ENCODE measurements at regions not wholly inside any gene's neighbourhood (a gene's known extent, or its start where the extent isn't known, plus 50 kb on each side); places are given as distances from the start of the nearest gene placed in this dataset.
"Not testable (repeated sequence)": the region's sequence is repeated elsewhere in the genome, so short reads cannot be mapped to it uniquely, and the experiment has no call there.

DNA sequence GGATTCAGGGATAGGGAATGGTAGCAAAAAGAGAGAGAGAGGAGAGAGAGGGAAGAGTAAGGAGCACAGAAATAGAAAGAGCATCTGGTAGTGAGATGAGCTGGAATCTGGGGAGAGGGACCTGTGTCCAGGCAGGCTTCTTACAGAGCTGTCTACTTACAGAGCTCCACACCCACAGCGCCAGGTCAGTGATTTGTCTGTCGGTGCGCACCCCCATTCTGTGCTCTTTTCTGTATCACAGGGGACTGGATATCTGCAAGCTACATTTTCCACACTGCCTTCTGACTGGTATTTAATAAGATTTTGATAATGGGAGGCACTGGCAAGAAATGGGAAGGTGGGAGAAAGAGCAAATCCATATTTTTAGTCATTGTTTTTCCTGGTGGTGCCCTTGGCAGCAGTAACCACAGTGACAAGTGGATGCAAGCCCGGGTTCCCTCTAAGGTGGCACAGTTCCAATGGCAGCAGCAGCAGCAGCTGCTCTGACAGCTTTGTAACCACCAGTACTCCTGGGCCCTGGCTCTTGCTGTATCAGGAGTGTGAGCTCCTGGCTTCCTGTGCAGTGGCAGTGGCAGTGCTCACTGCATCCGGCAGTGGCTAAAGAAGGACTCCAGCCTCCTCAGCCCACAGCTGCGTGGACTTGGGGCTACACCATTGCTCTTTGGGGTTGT is 300.5 kb downstream of the TRIML1 start:
- DNase-seq, result no peak

DNA sequence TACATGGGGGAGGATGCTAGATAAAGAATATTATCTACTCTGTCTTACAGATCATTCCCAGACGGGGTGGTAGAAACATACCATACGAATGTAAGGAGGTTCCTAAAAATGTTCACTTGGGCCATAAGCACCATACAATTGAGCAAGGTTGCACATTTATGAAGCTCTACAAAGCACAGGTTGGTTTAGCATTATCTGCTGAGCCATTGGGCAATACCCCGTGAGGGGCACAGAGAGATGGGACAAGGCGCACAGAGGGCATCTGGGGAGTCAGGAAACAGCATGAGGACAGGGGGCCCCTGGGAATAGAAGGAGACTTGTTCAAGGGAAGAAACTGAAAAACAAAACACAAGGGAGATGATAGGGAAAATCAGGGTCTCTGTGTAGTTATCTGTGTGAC is 305.3 kb downstream of the TRIML1 start:
- DNase-seq, result no peak

DNA sequence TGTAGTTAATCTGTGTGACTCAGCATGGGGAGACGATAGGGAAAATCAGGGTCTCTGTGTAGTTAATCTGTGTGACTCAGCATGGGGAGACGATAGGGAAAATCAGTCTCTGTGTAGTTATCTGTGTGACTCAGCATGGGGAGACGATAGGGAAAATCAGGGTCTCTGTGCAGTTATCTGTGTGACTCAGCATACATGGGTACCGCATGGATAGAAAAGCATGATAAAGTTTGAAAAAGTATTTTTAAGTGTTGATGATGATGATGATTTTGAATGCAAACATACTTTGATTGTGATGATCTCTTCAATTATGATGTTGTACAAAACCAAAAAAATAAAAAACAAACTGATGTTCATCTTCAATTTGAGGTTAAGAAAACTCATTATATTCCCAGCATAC is 309.8 kb downstream of the TRIML1 start:
- not testable (repeated sequence) for DNase-seq

DNA sequence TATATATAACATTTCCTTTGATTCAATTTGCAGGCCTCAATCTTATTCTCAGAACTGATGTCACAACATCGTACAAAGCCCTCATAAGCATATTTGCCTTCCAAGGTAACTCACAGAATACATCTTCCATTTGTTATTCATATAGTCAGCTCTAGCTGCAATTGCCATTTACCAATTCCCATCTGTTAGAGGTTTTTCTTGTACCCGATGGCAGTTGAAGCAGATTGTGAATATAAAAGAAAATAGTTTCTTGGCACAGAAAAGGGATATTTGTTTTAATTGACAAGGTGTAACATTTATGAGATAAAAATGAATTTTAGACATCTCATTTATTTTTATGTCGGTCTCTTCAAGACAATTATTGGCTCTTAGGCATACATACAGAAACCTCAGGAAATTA is 311.3 kb downstream of the TRIML1 start:
- no peak for DNase-seq

DNA sequence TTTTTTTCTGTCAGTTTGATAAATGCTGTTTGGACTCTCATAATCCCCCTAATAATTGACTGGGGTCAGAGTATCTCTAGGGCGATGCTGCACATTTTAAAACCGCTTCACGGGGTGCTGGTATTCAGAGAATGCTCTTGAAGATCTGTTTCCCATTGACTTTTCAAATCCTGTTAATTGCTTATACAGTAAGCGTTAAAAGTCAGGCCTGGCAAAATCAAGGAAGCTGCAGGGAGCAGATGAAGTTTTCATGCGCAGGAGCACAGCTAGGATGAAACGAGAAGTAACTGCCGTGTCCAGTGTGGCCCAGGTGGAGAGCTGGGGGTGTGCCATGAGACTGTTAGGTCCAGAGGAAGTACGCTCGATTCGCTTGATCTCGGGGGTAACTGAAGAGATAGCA is 312.9 kb downstream of the TRIML1 start:
- DNase-seq, result no peak

DNA sequence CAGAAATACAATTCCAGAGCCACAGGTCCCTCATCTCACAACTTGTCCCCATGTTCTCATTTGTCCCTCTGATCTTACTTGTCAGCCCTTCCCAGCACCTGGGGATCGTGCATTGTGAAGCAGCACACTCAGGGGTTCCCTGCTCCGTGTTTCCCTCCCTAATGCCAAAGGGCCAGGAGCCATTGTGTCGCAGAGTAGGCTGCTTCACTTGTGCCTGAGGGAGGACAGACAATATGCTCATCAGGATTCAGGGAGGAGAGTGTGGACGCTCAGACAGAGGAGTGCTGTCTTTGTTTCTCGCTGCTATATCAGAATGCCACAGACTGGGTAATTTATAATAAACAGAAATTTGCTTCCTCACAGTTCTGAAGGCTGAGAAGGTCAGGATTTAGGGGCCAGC is 315.3 kb downstream of the TRIML1 start:
- DNase-seq, result no peak

DNA sequence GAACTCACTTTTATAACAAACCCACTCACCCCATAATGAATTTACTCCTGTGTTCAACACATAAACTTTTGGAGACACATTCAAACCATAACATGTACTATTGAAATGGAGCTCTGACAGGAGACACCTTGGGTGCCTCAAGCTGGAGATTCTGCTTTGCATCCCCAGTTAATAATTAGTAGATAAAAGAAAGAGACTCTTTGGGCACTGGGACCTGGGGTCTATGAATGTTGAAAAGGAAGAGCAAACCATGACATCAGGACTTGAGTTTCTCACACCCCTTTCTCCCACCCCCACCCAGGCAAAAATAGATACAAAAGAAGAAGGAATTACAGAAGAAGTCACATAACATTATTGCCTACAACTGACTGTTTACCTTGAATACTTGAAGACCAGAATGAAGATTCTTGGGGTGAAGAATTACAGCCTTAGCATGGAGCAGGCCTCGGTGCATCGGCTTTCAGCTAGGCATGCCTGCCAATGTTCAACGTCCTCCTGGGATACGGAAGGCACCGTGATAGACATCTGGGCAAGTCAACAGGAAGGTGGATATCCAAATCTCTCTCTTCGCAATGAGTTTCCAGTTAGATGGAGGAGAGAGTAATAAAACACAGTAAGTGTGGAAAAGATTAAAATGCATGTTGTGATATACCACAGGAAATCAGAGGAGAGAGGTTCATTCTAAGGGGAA is 316.0 kb downstream of the TRIML1 start:
- no peak for DNase-seq

DNA sequence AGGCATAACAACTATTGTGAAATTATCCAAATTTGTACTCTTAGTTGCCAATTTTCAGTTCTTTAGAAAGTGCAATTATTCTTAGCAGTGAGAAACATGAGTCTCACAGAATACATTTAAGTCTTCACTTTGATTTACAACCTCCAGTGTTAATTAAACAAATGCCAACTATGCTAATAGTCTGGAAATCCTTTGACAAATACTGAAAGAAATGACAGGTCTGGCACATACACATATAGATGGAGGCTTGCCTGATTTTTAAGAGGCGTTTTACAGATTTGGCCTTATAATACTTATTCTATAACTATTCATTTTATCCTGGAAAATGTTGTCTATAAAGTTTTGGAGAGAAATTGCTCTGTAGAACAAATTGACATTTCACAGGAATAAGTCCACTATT is 320.1 kb downstream of the TRIML1 start:
- no peak for DNase-seq

DNA sequence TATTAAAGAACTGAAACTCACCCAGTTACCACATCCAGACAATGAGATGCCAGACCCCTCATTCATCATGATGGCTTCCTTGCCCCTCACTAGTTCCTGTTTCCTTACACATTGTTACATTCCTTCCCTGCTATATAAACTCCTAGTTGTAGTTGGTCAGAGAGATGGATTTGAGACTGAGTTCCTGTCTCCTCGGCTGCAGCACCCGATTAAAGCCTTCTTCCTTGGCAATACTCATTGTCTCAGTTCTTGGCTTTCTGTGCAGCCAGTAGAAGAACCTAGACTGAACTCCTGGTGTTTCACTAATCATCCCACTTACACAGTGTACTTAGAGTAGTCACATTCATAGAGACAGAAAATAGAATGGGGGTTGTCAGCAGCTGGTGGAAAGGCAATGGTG is 324.7 kb downstream of the TRIML1 start:
- no peak for DNase-seq

DNA sequence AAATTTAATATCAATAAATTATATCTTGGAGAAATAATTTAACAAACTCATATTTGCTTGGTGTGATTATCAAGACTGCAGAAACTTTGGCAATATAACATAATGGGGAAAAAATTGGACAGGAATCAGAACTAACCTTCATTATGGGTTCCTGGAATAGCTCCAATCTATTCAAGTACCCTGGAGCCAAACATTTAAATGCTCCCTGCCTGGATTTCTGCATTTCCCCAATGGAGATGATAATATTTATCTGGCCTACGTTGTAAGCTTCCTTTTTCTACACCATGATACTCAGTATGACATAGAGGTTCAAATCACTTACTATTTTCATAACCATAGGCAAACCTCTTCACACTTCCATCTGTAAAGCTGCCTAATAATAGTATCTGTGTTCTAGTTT is 326.8 kb downstream of the TRIML1 start:
- DNase-seq, result no peak

DNA sequence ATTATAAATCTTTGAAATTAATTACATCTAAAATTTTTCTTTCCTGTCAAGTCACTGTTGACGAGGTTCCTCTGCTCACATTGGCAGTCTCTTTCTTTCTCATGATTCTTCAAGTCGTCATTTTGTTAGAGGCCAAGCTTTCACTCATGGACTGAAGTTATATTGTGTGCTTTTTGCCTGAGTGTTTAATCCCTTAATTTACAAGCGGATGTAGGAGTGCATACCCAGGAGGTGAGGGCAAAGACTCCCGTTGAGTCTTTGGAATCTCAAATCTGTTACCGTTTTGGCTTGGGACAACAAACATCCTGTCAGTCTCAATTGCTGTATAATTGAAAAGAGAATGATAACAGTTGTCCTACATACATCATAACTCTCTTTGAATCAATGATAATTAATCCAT is 345.0 kb downstream of the TRIML1 start:
- DNase-seq, result no peak

DNA sequence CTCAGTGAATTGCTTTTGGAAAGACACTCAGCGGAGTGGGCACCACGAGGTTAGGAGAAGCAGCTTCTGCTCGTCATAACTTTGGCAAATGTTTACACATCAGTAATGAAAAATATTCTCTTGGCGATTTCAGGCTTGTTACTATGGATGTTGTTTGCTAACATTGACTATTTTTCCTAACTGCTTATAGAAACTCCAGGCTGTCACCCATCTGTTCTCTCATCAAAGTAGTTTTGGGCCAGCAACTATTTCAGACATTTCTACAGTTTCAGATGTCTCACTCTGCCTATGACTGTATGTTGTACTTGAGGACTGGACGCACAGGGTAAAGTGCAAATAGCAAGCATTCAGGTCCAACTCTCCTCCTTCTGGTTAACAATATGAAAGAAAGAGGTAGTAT is 346.7 kb downstream of the TRIML1 start:
- no peak for DNase-seq

DNA sequence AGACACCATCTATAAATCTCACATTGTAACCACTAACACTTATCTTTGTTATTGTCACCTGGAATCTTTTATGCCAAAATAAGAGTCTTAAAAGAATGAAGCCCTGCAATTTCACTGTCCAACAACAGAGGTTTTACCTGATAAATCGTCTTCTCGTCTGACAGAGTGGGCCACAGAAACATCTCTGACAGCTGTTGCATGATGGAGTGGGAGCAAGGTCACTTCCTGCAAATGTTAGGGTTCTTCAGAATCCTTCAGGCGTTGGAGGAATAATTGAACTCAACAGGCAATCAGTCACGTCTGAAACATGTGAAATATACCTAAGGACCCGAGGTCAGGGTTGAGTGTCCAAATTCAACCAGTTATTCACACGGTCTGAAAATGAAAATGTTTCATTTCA is 353.6 kb downstream of the TRIML1 start:
- DNase-seq, result no peak

DNA sequence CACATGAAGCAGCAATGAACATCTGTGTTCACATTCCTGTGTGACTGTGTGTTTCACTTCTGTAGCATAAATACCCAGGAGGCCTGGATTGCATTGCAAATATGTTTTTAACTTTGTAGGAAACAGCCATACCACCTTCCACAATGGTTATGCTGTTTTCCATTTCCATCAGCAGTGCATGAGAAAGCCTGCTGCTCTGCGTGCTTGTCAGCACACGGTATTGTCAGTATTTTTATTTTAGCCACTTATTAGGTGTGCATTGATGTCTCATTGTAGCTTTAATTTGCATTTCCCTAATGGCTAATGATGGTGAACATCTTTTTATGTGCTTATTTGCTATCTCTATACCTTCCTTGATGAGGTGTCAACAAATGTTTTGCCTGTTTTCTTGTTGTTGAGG is 355.9 kb downstream of the TRIML1 start:
- no peak for DNase-seq

DNA sequence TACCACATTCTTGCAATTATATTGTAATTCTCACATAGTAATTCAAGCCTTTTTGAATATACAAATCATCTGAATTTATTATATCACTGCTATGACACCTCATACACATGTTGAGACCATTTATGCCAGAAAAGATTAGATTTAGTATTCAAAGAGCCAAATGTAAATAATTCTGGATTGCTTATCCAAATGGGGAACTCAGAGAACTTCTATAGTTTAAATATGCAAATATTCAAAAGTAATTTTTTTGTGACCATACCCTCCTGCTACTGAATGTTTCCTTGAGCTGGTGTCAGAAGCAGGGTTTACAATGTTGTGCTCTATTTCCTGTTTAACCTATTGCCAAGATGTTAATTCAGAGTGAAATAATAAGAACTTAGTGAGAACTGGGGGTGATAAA is 372.2 kb downstream of the TRIML1 start:
- DNase-seq, result no peak

DNA sequence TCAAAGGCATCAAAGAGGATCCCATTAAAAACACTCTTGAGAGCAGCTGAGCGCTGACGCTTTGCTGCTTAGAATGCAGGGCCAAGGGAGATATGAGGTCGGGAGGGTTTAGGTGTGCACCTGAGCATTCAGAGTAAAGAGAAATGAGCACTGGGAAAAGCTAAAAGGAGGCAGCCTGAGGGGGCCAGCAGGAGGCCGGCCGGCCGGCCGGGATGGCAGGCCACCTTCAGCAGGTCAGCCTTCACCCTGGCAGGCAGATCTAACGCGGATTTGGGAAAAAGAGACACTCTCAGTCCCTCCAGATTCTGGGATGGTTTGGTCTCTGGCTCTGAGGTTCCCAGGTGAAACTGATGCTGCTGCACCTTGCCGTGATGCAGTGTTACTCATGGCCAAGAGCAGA is 393.5 kb downstream of the TRIML1 start:
- no peak for DNase-seq

DNA sequence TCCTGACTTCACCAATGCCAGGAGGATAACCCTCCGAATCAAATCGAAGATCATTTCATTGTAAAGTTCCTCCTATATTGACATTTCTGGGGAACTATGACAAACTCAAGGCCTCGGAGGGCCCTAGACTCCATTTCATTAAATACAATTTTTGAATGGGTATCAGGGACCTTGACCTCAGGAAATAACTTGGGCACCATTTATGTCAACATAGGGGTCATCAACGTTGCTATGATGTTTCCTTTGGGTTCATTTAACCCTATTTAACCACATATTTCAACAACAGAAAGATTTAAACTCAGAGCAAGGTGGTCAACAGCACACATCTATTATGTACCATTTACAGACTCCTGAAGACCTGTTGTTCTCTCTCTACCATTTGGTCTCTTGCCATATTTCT is 395.1 kb downstream of the TRIML1 start:
- DNase-seq, result no peak

DNA sequence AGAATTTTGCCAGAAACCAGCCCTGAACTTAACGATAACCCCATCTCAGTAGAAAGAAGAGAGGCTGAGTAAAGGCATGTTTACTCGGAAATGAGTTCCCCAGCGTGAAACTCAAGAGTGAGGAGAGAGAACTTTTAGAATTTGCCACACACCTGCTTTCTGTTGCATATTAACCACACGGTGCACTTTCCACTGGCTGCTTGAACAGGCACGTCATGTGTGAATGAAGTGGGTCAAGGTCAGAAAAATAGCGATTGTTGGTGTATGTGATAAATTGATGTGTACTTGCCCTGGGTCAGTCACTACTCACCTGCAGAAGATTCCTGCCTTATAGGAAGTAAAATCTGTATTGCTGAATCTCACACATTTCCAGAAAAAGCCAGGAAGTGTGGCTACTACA is 395.7 kb downstream of the TRIML1 start:
- no peak for DNase-seq

DNA sequence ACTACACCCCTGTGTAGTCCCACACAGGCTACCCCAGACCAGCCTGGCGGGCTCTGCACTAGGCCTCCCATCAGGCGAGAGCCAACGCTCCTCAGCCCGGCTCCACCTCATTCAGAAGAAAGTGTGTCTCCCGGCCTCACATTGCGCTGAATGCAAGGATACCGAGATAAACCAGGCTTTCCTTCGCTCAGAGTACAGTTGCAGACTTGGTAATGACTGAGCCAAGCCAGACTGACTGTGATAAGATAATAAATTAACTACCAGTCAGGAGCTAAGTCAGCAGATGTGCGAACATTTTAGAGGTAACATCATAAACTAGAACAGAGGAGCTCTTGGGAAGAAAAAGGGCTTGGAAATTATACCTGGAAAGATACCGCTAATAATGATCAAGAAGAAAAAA is 397.6 kb downstream of the TRIML1 start:
- no peak for DNase-seq

DNA sequence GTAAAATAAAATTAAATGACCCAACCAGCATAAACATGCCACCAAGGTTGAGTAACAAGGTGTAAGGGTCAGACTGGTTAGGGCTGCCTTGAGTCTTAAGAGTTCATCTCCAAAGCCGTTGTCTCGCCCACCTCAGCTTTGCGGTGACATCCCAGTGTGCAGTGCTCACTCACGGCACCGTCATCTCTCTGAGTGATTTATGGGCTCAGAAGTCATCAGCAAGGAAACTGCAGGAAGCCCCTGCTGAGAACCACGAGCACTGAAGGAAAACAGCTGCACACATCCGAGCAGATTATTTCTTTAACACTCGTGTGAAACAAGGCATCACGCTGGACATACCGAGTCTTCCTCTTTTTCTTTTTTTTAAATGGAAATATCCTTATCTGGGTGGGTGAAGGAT is 411.1 kb downstream of the TRIML1 start:
- no peak for DNase-seq

DNA sequence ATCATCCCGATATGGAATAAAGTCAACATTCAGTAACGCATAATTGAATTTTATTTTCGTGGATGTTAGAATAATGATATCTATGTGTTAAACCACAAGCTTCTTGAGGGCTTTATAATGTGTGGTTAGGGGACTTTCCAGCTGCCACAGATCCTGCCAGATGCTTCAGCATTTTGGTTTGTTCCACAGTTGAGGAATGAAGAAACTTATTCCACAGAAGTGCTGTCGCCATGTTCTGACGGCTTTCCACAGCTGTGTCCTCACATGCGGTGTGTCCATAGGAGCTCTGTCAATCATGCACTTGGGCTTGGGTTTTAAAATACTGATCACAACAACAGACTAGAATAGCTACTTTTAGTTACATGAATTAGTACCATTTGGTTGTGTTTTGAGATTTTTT is 411.9 kb downstream of the TRIML1 start:
- no peak for DNase-seq

DNA sequence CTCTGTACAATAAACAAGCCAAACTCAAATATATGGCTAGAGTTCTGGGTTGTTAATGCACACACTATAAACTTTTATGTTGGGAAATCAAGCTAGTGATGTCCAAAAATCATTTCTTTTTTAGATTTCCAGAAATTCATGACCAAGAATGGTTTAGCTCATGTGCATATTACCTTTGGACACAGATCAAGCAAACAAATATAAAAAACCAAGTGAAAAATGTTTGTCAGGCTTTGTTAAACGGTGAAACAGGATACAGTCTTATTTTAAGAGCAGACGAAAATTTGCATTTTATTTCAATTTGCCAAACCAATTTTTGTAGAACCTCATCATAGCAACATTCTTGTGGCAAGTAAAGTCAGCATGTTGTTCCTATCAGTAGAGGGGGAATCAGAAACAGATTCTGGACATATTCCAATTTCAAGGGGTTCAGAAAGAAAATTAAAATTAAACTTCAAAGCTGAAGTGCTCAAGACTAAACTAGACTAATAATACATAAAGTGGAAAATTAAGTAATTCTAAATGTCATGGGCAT is 413.6 kb downstream of the TRIML1 start:
- DNase-seq, result no peak

DNA sequence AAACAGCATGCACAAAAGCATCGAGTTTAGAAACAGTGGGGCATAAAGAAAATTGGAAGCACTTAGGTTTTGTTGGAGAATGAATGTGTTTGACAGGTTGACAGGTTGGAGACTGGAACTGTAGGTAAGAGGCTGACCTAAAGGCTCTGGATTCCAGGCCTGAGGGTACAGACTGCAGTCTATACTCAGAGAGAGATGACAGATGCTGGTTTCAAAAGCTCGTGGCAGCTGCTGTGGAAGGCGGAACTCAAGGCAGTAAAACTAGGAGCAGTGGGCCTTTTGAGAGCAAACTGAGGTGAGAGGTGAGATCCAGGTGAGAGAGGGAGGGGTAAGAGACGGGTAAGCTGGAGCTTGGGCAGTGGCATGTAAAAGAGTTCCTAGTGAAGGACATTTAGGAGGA is 415.2 kb downstream of the TRIML1 start:
- DNase-seq, result no peak

DNA sequence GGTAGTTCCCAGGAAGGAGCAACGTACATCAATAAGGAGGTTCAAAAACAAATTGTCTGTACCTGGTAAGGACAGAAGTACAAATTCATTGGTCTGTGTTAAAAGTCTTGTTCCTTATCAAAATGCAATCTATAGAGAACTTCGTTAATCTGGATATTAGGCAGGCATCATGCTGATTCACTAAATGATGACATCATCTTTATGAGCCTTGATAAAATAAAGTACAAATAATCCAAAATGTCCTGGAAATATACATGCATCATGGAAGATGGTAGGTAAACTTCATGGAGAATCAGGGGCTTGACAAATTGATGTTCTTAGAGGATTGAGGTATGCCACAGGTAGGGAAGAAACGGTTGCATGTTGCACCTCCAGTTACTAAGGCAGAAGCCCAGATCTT is 433.9 kb downstream of the TRIML1 start:
- DNase-seq, result no peak

DNA sequence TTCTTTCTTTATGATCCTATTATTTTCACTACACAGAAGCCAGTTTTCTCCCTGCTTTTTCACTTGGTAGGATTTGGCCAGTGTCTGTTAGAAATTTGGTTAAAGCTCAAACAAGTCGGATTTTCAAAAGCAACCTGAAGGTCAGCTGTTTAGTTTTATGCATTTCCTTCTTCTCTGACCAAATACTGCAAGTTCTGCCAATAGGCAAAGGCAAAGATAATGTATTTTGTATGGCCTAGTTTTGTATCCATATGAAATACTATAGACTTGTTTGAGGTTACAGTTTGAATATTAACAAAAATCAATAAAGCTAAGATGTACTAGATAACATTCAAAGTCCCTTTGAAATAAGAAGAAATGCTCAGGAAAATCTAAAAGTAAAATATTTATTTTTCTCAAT is 439.4 kb downstream of the TRIML1 start:
- no peak for DNase-seq
